CD14-positive monocyte (primary cell): ENCODE measurements at regions not wholly inside any gene's neighbourhood (a gene's known extent, or its start where the extent isn't known, plus 50 kb on each side); places are given as distances from the start of the nearest gene placed in this dataset.

ENCODE experiments used
- DNase-seq, 3 donors: peaks; one replicate each; pipeline ENCODE4 v3.0.0-alpha.2; 2011 to 2022
- H2AFZ ChIP-seq: 2 replicates; pipeline ENCODE4 v1.6.0; 2012; ENCODE audit warnings: mild to moderate bottlenecking, low read depth, low read length, inconsistent platforms; ENCODE audit not compliant: insufficient read depth, poor library complexity, severe bottlenecking
- H3K27ac ChIP-seq, 2 donors: 1 replicate in 1 of 2; 2 replicates in 1 of 2; pipeline ENCODE4 v1.5.1; 2012 to 2013; ENCODE audit warnings: low read length in 2 of 2, control low read depth in 1 of 2, inconsistent platforms in 1 of 2, low read depth in 1 of 2, mild to moderate bottlenecking in 1 of 2
- H3K27me3 ChIP-seq, 2 donors: one replicate each; pipeline versions ENCODE4 v1.6.0 to v1.6.1; 2011 to 2013; ENCODE audit warnings: low read length in 2 of 2; ENCODE audit not compliant: control insufficient read depth in 2 of 2, insufficient read depth in 2 of 2
- H3K36me3 ChIP-seq, 2 donors: replicated peaks in 1 of 2; 1 replicate in 1 of 2; 2 replicates in 1 of 2; pipeline versions ENCODE4 v1.5.1 to v1.6.1; 2012 to 2013; ENCODE audit warnings: low read length in 2 of 2, control low read depth in 1 of 2, inconsistent platforms in 1 of 2, mild to moderate bottlenecking in 1 of 2; ENCODE audit not compliant: insufficient read depth in 2 of 2, control insufficient read depth in 1 of 2
- H3K4me1 ChIP-seq, 2 donors: 1 replicate in 1 of 2; 2 replicates in 1 of 2; pipeline versions ENCODE4 v1.5.1 to v1.6.1; 2012 to 2013; ENCODE audit warnings: low read length in 2 of 2, control low read depth in 1 of 2, inconsistent platforms in 1 of 2, mild to moderate bottlenecking in 1 of 2, moderate library complexity in 1 of 2; ENCODE audit not compliant: insufficient read depth in 2 of 2, control insufficient read depth in 1 of 2
- H3K4me2 ChIP-seq: replicated peaks from 2 replicates; pipeline ENCODE3; 2012; ENCODE audit warnings: low read length, moderate library complexity, mild to moderate bottlenecking; ENCODE audit not compliant: poor library complexity, severe bottlenecking; ENCODE audit errors: extremely low read depth
- H3K4me3 ChIP-seq, 3 experiments: fragments of 200-600 bp in 1 of 3; sonication (generic) in 1 of 3; replicated peaks in 1 of 3; 1 replicate in 2 of 3; 2 replicates in 1 of 3; pipeline ENCODE4 v1.5.1; 2011 to 2013; ENCODE audit warnings: low read length in 3 of 3, mild to moderate bottlenecking in 3 of 3, control low read depth in 2 of 3, low read depth in 2 of 3, inconsistent platforms in 1 of 3, moderate library complexity in 1 of 3
- H3K79me2 ChIP-seq: 2 replicates; pipeline ENCODE4 v1.6.0; 2012; ENCODE audit warnings: mild to moderate bottlenecking, control low read depth, inconsistent platforms, low read length, moderate library complexity; ENCODE audit not compliant: insufficient read depth
- H3K9ac ChIP-seq: 2 replicates; pipeline ENCODE4 v1.6.0; 2017; ENCODE audit warnings: low read length, mild to moderate bottlenecking; ENCODE audit not compliant: insufficient read depth, poor library complexity, severe bottlenecking
- H3K9me3 ChIP-seq, 2 donors: replicated peaks in 1 of 2; 1 replicate in 1 of 2; 2 replicates in 1 of 2; pipeline versions ENCODE4 v1.5.1 to v1.6.1; 2012 to 2013; ENCODE audit warnings: low read length in 2 of 2, control low read depth in 1 of 2; ENCODE audit not compliant: control insufficient read depth in 1 of 2, insufficient read depth in 1 of 2
- H4K20me1 ChIP-seq: 2 replicates; pipeline ENCODE4 v1.6.0; 2012; ENCODE audit warnings: mild to moderate bottlenecking, low read length, control low read depth, moderate library complexity; ENCODE audit not compliant: insufficient read depth
- H3K27ac Mint-ChIP-seq, 7 donors: one replicate each; pipeline ENCODE4 v1.8.0; 2020; ENCODE audit warnings: mild to moderate bottlenecking in 7 of 7, mixed read lengths in 7 of 7, moderate library complexity in 6 of 7, inconsistent platforms in 2 of 7
- H3K27me3 Mint-ChIP-seq, 3 donors: one replicate each; pipeline ENCODE4 v1.8.0; 2021 to 2022; ENCODE audit warnings: low read depth in 3 of 3, mild to moderate bottlenecking in 3 of 3, mixed read lengths in 3 of 3, moderate library complexity in 3 of 3, inconsistent platforms in 1 of 3
- H3K36me3 Mint-ChIP-seq, 2 donors: one replicate each; pipeline ENCODE4 v1.8.0; 2020; ENCODE audit warnings: mixed read lengths in 2 of 2, inconsistent platforms in 1 of 2, mild to moderate bottlenecking in 1 of 2
- H3K4me1 Mint-ChIP-seq: one replicate; pipeline ENCODE4 v1.8.0; 2020; ENCODE audit warnings: mild to moderate bottlenecking, mixed read lengths
- H3K4me3 Mint-ChIP-seq, 2 donors: one replicate each; pipeline ENCODE4 v1.8.0; 2020; ENCODE audit warnings: mild to moderate bottlenecking in 2 of 2, mixed read lengths in 2 of 2, moderate library complexity in 1 of 2
- H3K9me3 Mint-ChIP-seq, 7 donors: one replicate each; pipeline ENCODE4 v1.8.0; 2020 to 2022; ENCODE audit warnings: mixed read lengths in 7 of 7, mild to moderate bottlenecking in 6 of 7, moderate library complexity in 6 of 7, inconsistent platforms in 2 of 7
- WGBS: methylation state at CpG from one replicate; pipeline ENCODE4 v1.1.5; 2013; ENCODE audit warnings: missing lambda C conversion rate; ENCODE audit not compliant: insufficient coverage; 5-methylcytosine and 5-hydroxymethylcytosine counted together
- intact Hi-C, 2 donors: fragments of 100-400 bp; cut with micrococcal nuclease; formaldehyde crosslinking; loops; one replicate each; pipeline versions ENCODE4 v1.15.0 to v1.15.1; 2023
- TF ChIP-seq, protein P1 (sequence below): fragments of 200-600 bp; IDR thresholded peaks from one replicate; pipeline ENCODE4 v1.8.0; 2022; ENCODE audit warnings: antibody characterized with exemption, mild to moderate bottlenecking

DNA sequence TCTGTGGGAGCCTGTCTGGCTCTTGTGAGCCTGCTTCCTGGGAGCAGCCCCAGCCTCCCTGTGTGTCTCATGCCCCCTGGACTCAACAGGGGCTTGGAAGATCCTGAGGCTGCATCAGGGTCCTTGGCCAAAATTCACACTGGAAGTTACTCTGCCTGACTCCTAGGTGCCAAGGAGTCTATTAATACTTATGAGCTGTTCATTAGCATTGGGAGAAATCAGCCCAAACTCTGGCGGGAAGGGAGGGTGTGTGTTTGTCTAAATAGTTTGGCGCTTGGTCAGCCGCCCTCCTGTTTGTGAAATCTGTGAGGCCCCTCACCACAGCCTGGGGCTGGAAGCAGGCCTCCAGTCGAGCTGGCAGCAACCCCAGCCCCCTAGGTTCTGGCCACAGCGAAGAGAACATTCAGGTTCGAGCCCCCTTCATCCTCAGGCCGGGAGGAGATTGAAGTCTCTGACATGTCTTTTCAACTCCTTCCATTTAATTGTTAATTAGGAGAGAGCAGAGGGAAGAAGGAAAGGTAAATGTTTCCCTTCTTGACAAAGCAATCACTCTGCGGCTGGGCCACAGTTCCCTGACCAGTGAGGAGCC lies 82.1 kb upstream of the F3 start:
- Histone ChIP-seq H3K9ac (no peak overlapping the region), H3K27me3 (no peaks in the 10 kb centered on the region), H3K9me3 (no peaks in the 10 kb centered on the region), H3K79me2 (no peaks in the 10 kb centered on the region), H3K27ac (no peak overlapping the region), H3K4me3 (no peak overlapping the region), H4K20me1 (no peaks in the 10 kb centered on the region), H3K36me3 (no peaks in the 10 kb centered on the region), H3K4me2 (no peak overlapping the region), H2AFZ (no peak overlapping the region), H3K4me1 (peaks cover 0 to 3% of the 10 kb centered on the region in 2 donors)
- Mint-ChIP-seq H3K36me3 (no peaks in the 10 kb centered on the region), H3K9me3 (peaks cover 3 to 6% (median 4%) of the 10 kb centered on the region in 7 donors), H3K4me1 (peaks cover 7% of the 10 kb centered on the region), H3K4me3 (no peak overlapping the region), H3K27me3 (peaks cover 0 to 4% (median 2%) of the 10 kb centered on the region in 3 donors), H3K27ac (no peak overlapping the region)
- TF ChIP-seq, protein P1, sequence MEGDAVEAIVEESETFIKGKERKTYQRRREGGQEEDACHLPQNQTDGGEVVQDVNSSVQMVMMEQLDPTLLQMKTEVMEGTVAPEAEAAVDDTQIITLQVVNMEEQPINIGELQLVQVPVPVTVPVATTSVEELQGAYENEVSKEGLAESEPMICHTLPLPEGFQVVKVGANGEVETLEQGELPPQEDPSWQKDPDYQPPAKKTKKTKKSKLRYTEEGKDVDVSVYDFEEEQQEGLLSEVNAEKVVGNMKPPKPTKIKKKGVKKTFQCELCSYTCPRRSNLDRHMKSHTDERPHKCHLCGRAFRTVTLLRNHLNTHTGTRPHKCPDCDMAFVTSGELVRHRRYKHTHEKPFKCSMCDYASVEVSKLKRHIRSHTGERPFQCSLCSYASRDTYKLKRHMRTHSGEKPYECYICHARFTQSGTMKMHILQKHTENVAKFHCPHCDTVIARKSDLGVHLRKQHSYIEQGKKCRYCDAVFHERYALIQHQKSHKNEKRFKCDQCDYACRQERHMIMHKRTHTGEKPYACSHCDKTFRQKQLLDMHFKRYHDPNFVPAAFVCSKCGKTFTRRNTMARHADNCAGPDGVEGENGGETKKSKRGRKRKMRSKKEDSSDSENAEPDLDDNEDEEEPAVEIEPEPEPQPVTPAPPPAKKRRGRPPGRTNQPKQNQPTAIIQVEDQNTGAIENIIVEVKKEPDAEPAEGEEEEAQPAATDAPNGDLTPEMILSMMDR, result no peak
- 50% methylated on average over 1 of the region's 8 CpGs for WGBS
- intact Hi-C loops, result no loop called here
- DNase-seq, result no peak

DNA sequence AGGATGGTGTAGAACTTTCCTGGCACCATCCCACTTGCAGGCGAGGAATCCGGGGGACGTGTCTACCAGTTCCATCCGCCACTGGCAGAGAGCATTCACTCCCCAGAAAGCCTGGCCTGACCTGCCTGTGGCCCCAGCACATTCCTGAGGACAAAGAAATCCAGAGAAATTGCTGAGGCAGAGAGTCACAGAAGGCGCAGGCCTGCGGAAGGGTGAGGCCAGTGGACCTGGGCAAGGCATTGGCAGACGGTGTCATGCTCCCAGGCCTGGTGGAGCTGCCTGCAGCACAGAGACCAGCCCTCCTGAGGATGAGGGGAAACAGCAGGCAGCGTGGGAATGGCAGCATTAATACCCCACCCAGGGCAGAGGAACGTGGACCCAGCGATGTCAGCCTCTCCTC lies 81.2 kb upstream of the F3 start:
- Mint-ChIP-seq H3K27ac (no peak overlapping the region), H3K4me3 (no peak overlapping the region), H3K36me3 (no peaks in the 10 kb centered on the region), H3K27me3 (peaks cover 0 to 4% (median 2%) of the 10 kb centered on the region in 3 donors), H3K9me3 (peaks cover 8 to 11% (median 10%) of the 10 kb centered on the region in 7 donors), H3K4me1 (peaks cover 7% of the 10 kb centered on the region)
- Histone ChIP-seq H3K4me3 (no peak overlapping the region), H3K9ac (no peak overlapping the region), H3K4me1 (peaks cover 0 to 3% of the 10 kb centered on the region in 2 donors), H4K20me1 (no peaks in the 10 kb centered on the region), H2AFZ (no peak overlapping the region), H3K27me3 (no peaks in the 10 kb centered on the region), H3K27ac (no peak overlapping the region), H3K9me3 (peaks cover 0 to 8% of the 10 kb centered on the region in 2 donors), H3K4me2 (no peak overlapping the region), H3K36me3 (no peaks in the 10 kb centered on the region), H3K79me2 (no peaks in the 10 kb centered on the region)
- WGBS, result 86% methylated on average over 7 of the region's 10 CpGs
- intact Hi-C loops, result no loop called here
- TF ChIP-seq, protein P1, result no peak
- DNase-seq, result no peak
